ENCODE measurements at regions not wholly inside any gene's neighbourhood (a gene's known extent, or its start where the extent isn't known, plus 50 kb on each side); places are given as distances from the start of the nearest gene placed in this dataset.
A peak's percentile ranks its signal among the peaks of the same experiment; 100 is the strongest.

DNA sequence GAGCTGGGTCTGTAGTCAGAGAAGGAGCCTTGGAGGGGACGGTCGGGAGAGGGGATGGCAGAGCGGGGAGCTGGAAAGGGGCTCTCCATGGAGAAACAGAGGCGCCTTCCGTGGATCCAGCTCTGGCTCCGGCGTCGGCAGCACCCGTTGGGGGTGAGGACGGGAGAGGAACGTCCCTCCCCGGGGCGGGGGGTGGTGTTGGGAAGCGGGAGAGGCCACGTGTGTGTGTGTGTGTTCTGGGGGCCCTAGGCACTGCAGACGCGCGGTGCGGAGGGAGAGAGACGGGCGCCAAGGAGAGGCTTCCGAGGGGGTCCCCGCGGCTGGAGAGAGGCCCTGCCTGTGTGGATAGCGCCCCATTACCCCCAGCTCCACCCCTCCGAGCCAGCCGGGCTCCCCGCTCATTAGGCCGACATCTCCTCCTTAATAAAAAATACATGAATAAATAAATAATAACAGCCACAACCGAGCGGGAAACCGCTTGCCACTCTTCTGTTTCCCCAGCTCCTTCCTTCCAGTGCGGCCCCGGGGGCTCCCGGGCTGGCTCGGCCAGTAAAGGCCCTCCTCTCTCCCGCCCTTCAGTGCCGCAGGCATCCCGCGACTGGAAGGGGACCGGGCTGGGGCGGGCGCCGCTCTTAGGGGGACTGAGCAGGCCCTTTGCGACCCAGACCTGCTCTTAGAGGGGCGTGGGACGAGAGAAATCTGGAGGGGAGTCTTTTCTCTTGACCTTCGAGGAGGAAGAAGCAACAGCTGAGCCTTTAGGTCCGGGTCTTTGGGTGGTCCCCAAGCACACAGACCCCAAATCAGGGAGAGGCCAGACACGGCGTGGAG lies 71.3 kb upstream of the ARAP3 start:
- no TSS peak for BruUV-seq (replicated peaks)
- H3K4me1 ChIP-seq (ENCODE audit: control insufficient read depth in 1 of 2, insufficient read depth in 2 of 2, low read length in 2 of 2): peaks cover 0 to 4% of the 10 kb centered on the region in 2 experiments; a peak in 1 of 4 replicates
- H3K27ac ChIP-seq (ENCODE audit: low read depth, low read length): no peak overlapping the region
- intact Hi-C loops (cut with micrococcal nuclease): no loop called here
- CTCF ChIA-PET: no interaction called here
- POLR2A ChIA-PET: no interaction called here
- no peaks in the 10 kb centered on the region for H3K9me3 ChIP-seq (ENCODE audit: control insufficient read depth in 1 of 2, insufficient read depth in 1 of 2, low read depth in 1 of 2, low read length in 2 of 2)
- RAD21 ChIA-PET (ENCODE audit: low non-redundant PET in 1 of 2, low total read pairs in 2 of 2, uncharacterized antibody in 2 of 2, unreplicated experiment in 2 of 2): no interaction called here
- no peak for DNase-seq (ENCODE audit: low read depth, low spot score)
- H4K20me1 ChIP-seq (ENCODE audit: insufficient read depth): no peaks in the 10 kb centered on the region
- TF ChIP-seq, protein P1, sequence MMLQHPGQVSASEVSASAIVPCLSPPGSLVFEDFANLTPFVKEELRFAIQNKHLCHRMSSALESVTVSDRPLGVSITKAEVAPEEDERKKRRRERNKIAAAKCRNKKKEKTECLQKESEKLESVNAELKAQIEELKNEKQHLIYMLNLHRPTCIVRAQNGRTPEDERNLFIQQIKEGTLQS (IDR thresholded peaks at IDR 0.05): no peak
- TF ChIP-seq FOSL1 (IDR thresholded peaks at IDR 0.05; ENCODE audit: low read depth) (no peak), ELF1 (IDR thresholded peaks at IDR 0.05; ENCODE audit: borderline replicate concordance, low read depth) (no peak), POLR2AphosphoS5 (IDR thresholded peaks at IDR 0.05; ENCODE audit: low read depth, low read length) (no peak), SIN3A (IDR thresholded peaks at IDR 0.05; ENCODE audit: low read depth) (no peak)
- H3K27me3 ChIP-seq (ENCODE audit: insufficient read depth, low read length): peaks cover 36% of the 10 kb centered on the region
- no peaks in the 10 kb centered on the region for H3K79me2 ChIP-seq (ENCODE audit: insufficient read depth, low read length)
- no peak overlapping the region for H3K4me3 ChIP-seq (replicated peaks in 1 of 2; ENCODE audit: low read depth in 1 of 2, low read length in 2 of 2)
- H3K4me2 ChIP-seq (ENCODE audit: low read length): no peak overlapping the region
- no peaks in the 10 kb centered on the region; the same call in 1 of the 2 replicates for H3K9me2 ChIP-seq (ENCODE audit: insufficient read depth)
- no peak overlapping the region for H2AFZ ChIP-seq (ENCODE audit: low read depth, low read length, poor library complexity, severe bottlenecking)
- no peak overlapping the region for H3K9ac ChIP-seq (ENCODE audit: low read length)
- ATAC-seq: no peak
- no peaks in the 10 kb centered on the region for H3K36me3 ChIP-seq (ENCODE audit: control insufficient read depth in 1 of 2, insufficient read depth in 2 of 2, low read length in 2 of 2)

DNA sequence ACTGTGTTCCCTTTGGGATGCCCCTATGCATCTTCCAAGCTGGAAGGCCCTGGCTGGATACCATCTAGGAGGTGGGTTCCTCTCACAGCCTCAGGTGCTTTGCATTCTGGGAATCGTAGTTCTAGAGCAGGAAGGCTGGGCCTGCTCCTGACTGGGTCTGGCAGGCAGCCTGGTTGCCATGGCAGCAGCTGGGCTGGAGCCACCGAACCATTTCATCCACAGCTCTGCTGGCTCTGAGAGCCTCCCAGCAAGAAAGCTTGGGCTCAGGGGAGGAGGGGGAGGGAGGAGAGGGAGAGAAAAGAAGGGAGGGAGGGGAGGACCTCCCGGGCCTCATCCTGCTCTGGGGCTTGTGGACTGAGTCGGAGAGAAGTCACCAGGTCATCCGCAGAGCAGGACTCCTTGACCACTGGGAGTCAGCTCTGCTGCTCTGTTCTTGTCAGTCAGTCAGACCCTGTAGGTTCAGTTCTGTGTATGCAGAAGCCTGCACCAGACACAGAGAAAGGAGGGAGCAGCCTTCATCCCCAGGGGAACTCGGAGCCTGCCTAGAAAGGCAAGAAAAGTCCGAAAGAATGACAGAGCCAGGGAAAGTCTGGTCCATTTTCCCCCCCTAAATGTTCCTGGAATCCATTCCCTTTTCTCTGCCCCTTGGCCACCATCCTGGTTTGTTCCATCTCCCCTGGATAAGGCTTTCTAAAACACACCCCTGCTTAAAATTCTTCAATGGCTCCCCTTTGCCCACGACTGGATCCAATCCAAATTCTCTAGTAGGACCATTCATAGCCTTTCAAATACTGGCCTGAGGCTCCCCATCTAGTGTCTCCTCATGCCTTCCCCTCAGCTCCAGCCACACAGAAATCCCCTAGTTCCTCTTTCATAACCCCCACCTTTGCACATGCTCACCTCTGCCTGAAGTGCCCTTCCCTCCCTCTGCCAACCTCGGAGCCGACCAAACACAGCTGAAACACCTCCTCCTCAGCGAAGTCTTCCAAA lies 65.4 kb upstream of the ARAP3 start:
- CTCF ChIA-PET: interaction anchor here (1.1 kb wide), 1 partner anchor 10 kb away, joined by 3 read pairs; no protein-coding TSS in a partner anchor
- TF ChIP-seq, protein P2, sequence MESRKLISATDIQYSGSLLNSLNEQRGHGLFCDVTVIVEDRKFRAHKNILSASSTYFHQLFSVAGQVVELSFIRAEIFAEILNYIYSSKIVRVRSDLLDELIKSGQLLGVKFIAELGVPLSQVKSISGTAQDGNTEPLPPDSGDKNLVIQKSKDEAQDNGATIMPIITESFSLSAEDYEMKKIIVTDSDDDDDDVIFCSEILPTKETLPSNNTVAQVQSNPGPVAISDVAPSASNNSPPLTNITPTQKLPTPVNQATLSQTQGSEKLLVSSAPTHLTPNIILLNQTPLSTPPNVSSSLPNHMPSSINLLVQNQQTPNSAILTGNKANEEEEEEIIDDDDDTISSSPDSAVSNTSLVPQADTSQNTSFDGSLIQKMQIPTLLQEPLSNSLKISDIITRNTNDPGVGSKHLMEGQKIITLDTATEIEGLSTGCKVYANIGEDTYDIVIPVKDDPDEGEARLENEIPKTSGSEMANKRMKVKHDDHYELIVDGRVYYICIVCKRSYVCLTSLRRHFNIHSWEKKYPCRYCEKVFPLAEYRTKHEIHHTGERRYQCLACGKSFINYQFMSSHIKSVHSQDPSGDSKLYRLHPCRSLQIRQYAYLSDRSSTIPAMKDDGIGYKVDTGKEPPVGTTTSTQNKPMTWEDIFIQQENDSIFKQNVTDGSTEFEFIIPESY (IDR thresholded peaks at IDR 0.05; ENCODE audit: extremely low read depth, insufficient replicate concordance, low read length): no peak
- TF ChIP-seq RAD21 (IDR thresholded peaks at IDR 0.05; ENCODE audit: low read depth): no peak
- no peak overlapping the region for H3K4me3 ChIP-seq (replicated peaks in 1 of 2; ENCODE audit: low read depth in 1 of 2, low read length in 2 of 2)
- peak; percentile 78 for ATAC-seq
- H2AFZ ChIP-seq (ENCODE audit: low read depth, low read length, poor library complexity, severe bottlenecking): no peak overlapping the region
- H3K9me2 ChIP-seq (ENCODE audit: insufficient read depth): no peaks in the 10 kb centered on the region; the same call in 1 of the 2 replicates
- H3K27me3 ChIP-seq (ENCODE audit: insufficient read depth, low read length): peaks cover 73% of the 10 kb centered on the region
- intact Hi-C loops (cut with micrococcal nuclease): no loop called here
- no peaks in the 10 kb centered on the region for H3K9me3 ChIP-seq (ENCODE audit: control insufficient read depth in 1 of 2, insufficient read depth in 1 of 2, low read depth in 1 of 2, low read length in 2 of 2)
- H3K27ac ChIP-seq (ENCODE audit: low read depth, low read length): no peak overlapping the region
- POLR2A ChIA-PET: no interaction called here
- H3K9ac ChIP-seq (ENCODE audit: low read length): no peak overlapping the region
- H3K36me3 ChIP-seq (ENCODE audit: control insufficient read depth in 1 of 2, insufficient read depth in 2 of 2, low read length in 2 of 2): no peaks in the 10 kb centered on the region
- no peak overlapping the region for H3K4me2 ChIP-seq (ENCODE audit: low read length)
- H3K4me1 ChIP-seq (ENCODE audit: control insufficient read depth in 1 of 2, insufficient read depth in 2 of 2, low read length in 2 of 2): no peaks in the 10 kb centered on the region; a peak in 1 of 4 replicates
- no peaks in the 10 kb centered on the region for H3K79me2 ChIP-seq (ENCODE audit: insufficient read depth, low read length)
- peak; percentile 4 for DNase-seq (ENCODE audit: low read depth, low spot score)
- no TSS peak for BruUV-seq (replicated peaks)
- H4K20me1 ChIP-seq (ENCODE audit: insufficient read depth): no peaks in the 10 kb centered on the region
- RAD21 ChIA-PET (ENCODE audit: low non-redundant PET in 1 of 2, low total read pairs in 2 of 2, uncharacterized antibody in 2 of 2, unreplicated experiment in 2 of 2): no interaction called here

All from HCT116 (cell line).